Tibial nerve (tissue), 4 donors: ENCODE measurements at regions not wholly inside any gene's neighbourhood (a gene's known extent, or its start where the extent isn't known, plus 50 kb on each side); places are given as distances from the start of the nearest gene placed in this dataset.

Source experiments
- DNase-seq, 2 donors: peaks; one replicate each; pipeline ENCODE4 v3.0.0-alpha.2; 2019; ENCODE audit warnings: low spot score in 2 of 2
- H3K27ac ChIP-seq, 4 donors: fragments of 200-600 bp; sonication (generic) in 3 of 4; one replicate each; pipeline ENCODE4 v1.5.1; 2017 to 2019; ENCODE audit warnings: mild to moderate bottlenecking in 1 of 4
- H3K27me3 ChIP-seq, 2 donors: fragments of 200-600 bp; sonication (generic) in 1 of 2; one replicate each; pipeline versions ENCODE4 v1.5.1 to v1.6.0; 2017 to 2019
- H3K36me3 ChIP-seq, 3 donors: fragments of 200-600 bp; sonication (generic); one replicate each; pipeline ENCODE4 v1.5.1; 2018 to 2019
- H3K4me1 ChIP-seq, 4 donors: fragments of 200-600 bp; sonication (generic) in 3 of 4; one replicate each; pipeline ENCODE4 v1.5.1; 2017 to 2019
- H3K4me3 ChIP-seq, 4 donors: fragments of 200-600 bp; sonication (generic) in 3 of 4; one replicate each; pipeline ENCODE4 v1.5.1; 2017 to 2019; ENCODE audit warnings: mild to moderate bottlenecking in 1 of 4, moderate library complexity in 1 of 4
- H3K9me3 ChIP-seq, 4 donors: fragments of 200-600 bp; sonication (generic) in 3 of 4; one replicate each; pipeline ENCODE4 v1.5.1; 2017 to 2019
- EP300 ChIP-seq, 2 donors: sonication (generic); formaldehyde crosslinking; IDR thresholded peaks; one replicate each; pipeline ENCODE4 v1.6.1; 2017; ENCODE audit warnings: antibody characterized with exemption in 2 of 2, mild to moderate bottlenecking in 1 of 2
- POLR2A ChIP-seq, 2 donors: fragments of 450-650 bp; IDR thresholded peaks; one replicate each; pipeline ENCODE4 v1.6.1; 2017; ENCODE audit warnings: antibody characterized with exemption in 2 of 2, mild to moderate bottlenecking in 2 of 2, moderate library complexity in 2 of 2
- WGBS, 2 donors: methylation state at CpG; one replicate each; pipeline ENCODE4 v1.1.5; 2018; 5-methylcytosine and 5-hydroxymethylcytosine counted together
- TF ChIP-seq, protein P1 (sequence below), 5 experiments: fragments of 200-600 bp in 3 of 5; fragments of 450-650 bp in 2 of 5; sonication (generic) in 3 of 5; IDR thresholded peaks; one replicate each; pipeline ENCODE4 v1.5.1; 2016 to 2019; ENCODE audit warnings: antibody characterized with exemption in 5 of 5, mild to moderate bottlenecking in 3 of 5, moderate library complexity in 2 of 5

DNA sequence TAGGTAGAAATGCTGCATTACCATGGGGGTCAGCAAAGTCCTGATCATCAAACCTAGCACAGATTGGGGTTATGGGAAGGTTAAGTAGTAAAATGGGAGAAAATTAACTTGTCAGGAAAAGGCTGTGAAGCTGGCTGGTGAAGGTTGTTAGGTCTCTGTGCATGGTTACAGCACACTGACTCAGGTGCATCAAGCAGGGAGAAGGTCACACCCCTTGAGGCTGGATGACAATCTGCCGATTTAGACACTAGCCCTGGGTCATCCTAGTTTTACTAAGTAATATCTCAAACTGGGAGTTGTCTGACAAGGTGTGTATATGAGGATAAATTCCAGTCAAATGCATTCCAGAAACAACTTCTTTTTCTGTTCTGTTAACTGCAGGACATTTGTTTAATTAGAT lies 271.1 kb upstream of the LRIG3 start:
- H3K36me3 ChIP-seq, result no peaks in the 10 kb centered on the region
- DNase-seq, result no peak
- H3K27me3 ChIP-seq, result no peaks in the 10 kb centered on the region
- TF ChIP-seq EP300 (IDR thresholded peaks at IDR 0.05) (no peak), POLR2A (IDR thresholded peaks at IDR 0.05) (no peak)
- TF ChIP-seq, protein P1, sequence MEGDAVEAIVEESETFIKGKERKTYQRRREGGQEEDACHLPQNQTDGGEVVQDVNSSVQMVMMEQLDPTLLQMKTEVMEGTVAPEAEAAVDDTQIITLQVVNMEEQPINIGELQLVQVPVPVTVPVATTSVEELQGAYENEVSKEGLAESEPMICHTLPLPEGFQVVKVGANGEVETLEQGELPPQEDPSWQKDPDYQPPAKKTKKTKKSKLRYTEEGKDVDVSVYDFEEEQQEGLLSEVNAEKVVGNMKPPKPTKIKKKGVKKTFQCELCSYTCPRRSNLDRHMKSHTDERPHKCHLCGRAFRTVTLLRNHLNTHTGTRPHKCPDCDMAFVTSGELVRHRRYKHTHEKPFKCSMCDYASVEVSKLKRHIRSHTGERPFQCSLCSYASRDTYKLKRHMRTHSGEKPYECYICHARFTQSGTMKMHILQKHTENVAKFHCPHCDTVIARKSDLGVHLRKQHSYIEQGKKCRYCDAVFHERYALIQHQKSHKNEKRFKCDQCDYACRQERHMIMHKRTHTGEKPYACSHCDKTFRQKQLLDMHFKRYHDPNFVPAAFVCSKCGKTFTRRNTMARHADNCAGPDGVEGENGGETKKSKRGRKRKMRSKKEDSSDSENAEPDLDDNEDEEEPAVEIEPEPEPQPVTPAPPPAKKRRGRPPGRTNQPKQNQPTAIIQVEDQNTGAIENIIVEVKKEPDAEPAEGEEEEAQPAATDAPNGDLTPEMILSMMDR (IDR thresholded peaks at IDR 0.05), result no peak
- no peaks in the 10 kb centered on the region for H3K4me1 ChIP-seq
- no peak overlapping the region for H3K4me3 ChIP-seq
- H3K9me3 ChIP-seq, result no peaks in the 10 kb centered on the region
- no peak overlapping the region for H3K27ac ChIP-seq
- 62 to 64% methylated on average over 1 of the region's 1 CpG for WGBS, 2 donors

DNA sequence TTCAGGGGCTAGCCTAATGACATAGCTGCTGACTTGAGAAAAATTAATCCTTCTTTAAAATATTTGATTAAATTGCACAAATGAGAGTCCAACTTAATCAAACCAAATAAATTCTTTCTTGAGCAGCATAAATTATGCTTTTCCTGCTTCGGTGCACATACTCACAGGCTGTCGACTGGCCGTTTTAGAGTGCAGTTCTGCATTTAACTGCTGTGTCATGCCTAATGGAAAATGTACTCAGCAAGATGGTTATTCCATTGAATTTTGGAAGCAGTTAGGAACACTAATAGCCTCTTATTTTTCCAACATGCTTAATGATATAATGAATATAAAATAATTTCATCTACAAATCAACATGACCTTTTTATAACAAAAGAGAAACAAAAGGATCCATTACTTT lies 266.1 kb upstream of the LRIG3 start:
- Histone ChIP-seq H3K27ac (no peak overlapping the region), H3K4me1 (no peaks in the 10 kb centered on the region), H3K36me3 (no peaks in the 10 kb centered on the region), H3K27me3 (no peaks in the 10 kb centered on the region), H3K4me3 (no peak overlapping the region), H3K9me3 (no peaks in the 10 kb centered on the region)
- TF ChIP-seq, protein P1 (IDR thresholded peaks at IDR 0.05), result no peak
- TF ChIP-seq EP300 (IDR thresholded peaks at IDR 0.05), result no peak
- no peak for TF ChIP-seq POLR2A (IDR thresholded peaks at IDR 0.05)
- 47 to 49% methylated on average over 3 of the region's 3 CpGs for WGBS, 2 donors
- no peak for DNase-seq

DNA sequence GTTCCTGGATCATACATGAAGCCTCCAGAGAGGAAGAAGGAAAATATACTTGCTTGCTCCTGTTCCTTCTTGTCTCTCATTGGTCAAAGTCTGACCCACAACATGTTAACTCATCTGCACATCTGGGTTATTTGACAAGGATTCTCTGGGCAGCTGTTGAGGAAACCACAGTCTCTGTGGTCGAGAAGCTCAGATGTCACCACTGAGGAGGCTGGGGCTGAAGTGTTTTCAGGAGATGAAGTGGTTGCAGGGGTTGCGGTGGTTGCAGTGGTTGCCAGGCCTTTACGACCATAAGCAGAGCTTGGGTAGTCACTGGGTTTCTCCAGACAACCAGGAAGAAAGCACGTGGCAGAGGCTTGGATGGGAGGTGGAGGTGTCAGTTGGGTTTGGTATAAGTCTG lies 265.0 kb upstream of the LRIG3 start:
- WGBS, 2 donors, result 82 to 85% methylated on average over 4 of the region's 4 CpGs
- Histone ChIP-seq H3K36me3 (no peaks in the 10 kb centered on the region), H3K4me1 (no peaks in the 10 kb centered on the region), H3K27me3 (no peaks in the 10 kb centered on the region), H3K4me3 (no peak overlapping the region), H3K9me3 (no peaks in the 10 kb centered on the region), H3K27ac (no peak overlapping the region)
- no peak for DNase-seq
- TF ChIP-seq POLR2A (IDR thresholded peaks at IDR 0.05) (no peak), EP300 (IDR thresholded peaks at IDR 0.05) (no peak)
- TF ChIP-seq, protein P1 (IDR thresholded peaks at IDR 0.05), result no peak

DNA sequence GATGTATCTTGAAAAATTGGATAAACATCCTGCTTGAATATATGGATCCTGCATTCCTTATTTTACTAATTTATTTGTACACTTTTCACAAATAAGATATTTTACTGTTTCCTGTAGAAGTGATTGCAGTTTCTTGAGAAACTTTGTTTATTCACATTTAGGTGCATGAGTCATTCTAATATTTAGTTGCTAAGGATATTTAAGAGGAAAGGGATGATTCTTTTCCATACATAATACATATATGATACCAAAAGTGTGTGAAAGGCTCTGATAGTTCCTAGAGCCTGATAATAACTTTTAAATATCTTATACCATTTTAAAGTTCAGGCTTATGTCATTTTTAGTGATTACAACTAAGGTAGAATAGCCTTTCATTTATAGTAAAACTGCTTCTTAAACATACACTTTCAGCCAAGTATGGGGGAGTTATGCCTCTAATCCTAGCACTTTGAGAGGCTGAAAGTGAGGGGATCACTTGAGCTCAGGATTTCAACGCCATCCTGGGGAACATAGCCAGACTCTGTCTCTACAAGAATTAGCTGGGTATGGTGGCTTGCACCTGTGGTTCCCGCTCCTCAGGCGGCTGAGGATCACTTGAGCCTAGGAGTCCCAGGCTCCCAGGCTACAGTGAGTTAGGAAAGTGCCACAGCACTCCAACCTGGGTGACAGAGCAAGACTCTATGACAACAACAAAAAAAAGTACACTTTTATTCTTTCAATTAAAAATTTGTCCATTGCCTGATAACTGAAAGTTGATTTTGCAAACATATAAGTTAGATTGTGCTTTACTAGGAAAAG lies 262.6 kb upstream of the LRIG3 start:
- H3K27me3 ChIP-seq, result no peaks in the 10 kb centered on the region
- no peak overlapping the region for H3K27ac ChIP-seq
- no peak for DNase-seq
- no peaks in the 10 kb centered on the region for H3K36me3 ChIP-seq
- no peak overlapping the region for H3K4me3 ChIP-seq
- H3K4me1 ChIP-seq, result no peaks in the 10 kb centered on the region
- 88 to 95% methylated on average over 3 of the region's 3 CpGs for WGBS, 2 donors
- no peak for TF ChIP-seq EP300 (IDR thresholded peaks at IDR 0.05)
- TF ChIP-seq, protein P1 (IDR thresholded peaks at IDR 0.05), result no peak
- no peak for TF ChIP-seq POLR2A (IDR thresholded peaks at IDR 0.05)
- H3K9me3 ChIP-seq, result no peaks in the 10 kb centered on the region

DNA sequence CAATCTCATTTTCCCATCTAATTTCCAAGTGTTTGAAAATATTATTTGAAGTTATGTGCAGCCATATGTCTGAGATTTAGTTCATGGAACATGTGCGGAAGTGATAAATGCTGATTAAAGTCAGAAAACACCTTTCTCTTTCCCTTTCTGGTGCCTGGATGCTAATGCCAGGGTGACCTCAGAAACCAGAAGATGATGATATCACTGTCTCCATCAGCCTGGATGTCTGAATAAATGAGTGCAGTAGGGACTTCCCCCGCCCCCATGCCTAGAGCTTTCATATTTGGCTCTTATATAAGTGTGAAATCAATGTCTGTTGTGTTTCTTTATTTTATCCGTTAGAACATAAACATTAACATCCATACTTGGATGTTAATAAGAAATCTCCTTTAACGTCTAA lies 261.9 kb upstream of the LRIG3 start:
- TF ChIP-seq, protein P1 (IDR thresholded peaks at IDR 0.05), result no peak
- TF ChIP-seq POLR2A (IDR thresholded peaks at IDR 0.05), result no peak
- TF ChIP-seq EP300 (IDR thresholded peaks at IDR 0.05), result no peak
- Histone ChIP-seq H3K9me3 (no peaks in the 10 kb centered on the region), H3K27me3 (no peaks in the 10 kb centered on the region), H3K4me1 (no peaks in the 10 kb centered on the region), H3K27ac (no peak overlapping the region), H3K36me3 (no peaks in the 10 kb centered on the region), H3K4me3 (no peak overlapping the region)
- 64 to 68% methylated on average over 4 of the region's 4 CpGs for WGBS, 2 donors
- DNase-seq, result no peak
